CD4-positive, alpha-beta T cell treated with Interleukin-2 at 100 ng/mL for 4 hours (primary cell): ENCODE measurements at regions not wholly inside any gene's neighbourhood (a gene's known extent, or its start where the extent isn't known, plus 50 kb on each side); places are given as distances from the start of the nearest gene placed in this dataset.
"Not testable (repeated sequence)": the region's sequence is repeated elsewhere in the genome, so short reads cannot be mapped to it uniquely, and the experiment has no call there.

ENCODE experiments used
- DNase-seq: peaks from one replicate; pipeline ENCODE4 v3.0.0-alpha.2; 2020; ENCODE audit warnings: low spot score

- DNase-seq, result no peak
Observed at GRCh38 chr13:26483546-26483945, 73.9 kb upstream of the WASF3 start.

GRCh38 chr13:26484196-26484595, 73.3 kb upstream of the WASF3 start:
- DNase-seq, result no peak

- DNase-seq, result no peak
Observed at GRCh38 chr13:26485288-26485687, 72.2 kb upstream of the WASF3 start.

GRCh38 chr13:26485786-26486185, 71.7 kb upstream of the WASF3 start:
- no peak for DNase-seq

- no peak for DNase-seq
Observed at GRCh38 chr13:26486550-26486949, 70.9 kb upstream of the WASF3 start.

- no peak for DNase-seq
Observed at GRCh38 chr13:26487781-26488180, 69.7 kb upstream of the WASF3 start.

GRCh38 chr13:26488236-26489003, 69.1 kb upstream of the WASF3 start:
- DNase-seq, result no peak

GRCh38 chr13:26492301-26492700, 65.2 kb upstream of the WASF3 start:
- DNase-seq, result not testable (repeated sequence)

- no peak for DNase-seq
Observed at GRCh38 chr13:26494571-26495195, 62.8 kb upstream of the WASF3 start.

- no peak for DNase-seq
Observed at GRCh38 chr13:26495750-26496149, 61.7 kb upstream of the WASF3 start.

GRCh38 chr13:26497968-26498511, 59.4 kb upstream of the WASF3 start:
- no peak for DNase-seq

- no peak for DNase-seq
Observed at GRCh38 chr13:26498656-26499601, 58.6 kb upstream of the WASF3 start.

- no peak for DNase-seq
Observed at GRCh38 chr13:26500618-26501320, 56.7 kb upstream of the WASF3 start.

GRCh38 chr13:26501641-26502040, 55.8 kb upstream of the WASF3 start:
- DNase-seq, result no peak

GRCh38 chr13:26502826-26503225, 54.7 kb upstream of the WASF3 start:
- no peak for DNase-seq

GRCh38 chr13:26503826-26504594, 53.5 kb upstream of the WASF3 start:
- no peak for DNase-seq
